ENCODE measurements at regions not wholly inside any gene's neighbourhood (a gene's known extent, or its start where the extent isn't known, plus 50 kb on each side); places are given as distances from the start of the nearest gene placed in this dataset.

GRCh38 chr21:24658026-24658425 lies 949.3 kb downstream of the MRPL39 start:
- TF ChIP-seq, protein P1, sequence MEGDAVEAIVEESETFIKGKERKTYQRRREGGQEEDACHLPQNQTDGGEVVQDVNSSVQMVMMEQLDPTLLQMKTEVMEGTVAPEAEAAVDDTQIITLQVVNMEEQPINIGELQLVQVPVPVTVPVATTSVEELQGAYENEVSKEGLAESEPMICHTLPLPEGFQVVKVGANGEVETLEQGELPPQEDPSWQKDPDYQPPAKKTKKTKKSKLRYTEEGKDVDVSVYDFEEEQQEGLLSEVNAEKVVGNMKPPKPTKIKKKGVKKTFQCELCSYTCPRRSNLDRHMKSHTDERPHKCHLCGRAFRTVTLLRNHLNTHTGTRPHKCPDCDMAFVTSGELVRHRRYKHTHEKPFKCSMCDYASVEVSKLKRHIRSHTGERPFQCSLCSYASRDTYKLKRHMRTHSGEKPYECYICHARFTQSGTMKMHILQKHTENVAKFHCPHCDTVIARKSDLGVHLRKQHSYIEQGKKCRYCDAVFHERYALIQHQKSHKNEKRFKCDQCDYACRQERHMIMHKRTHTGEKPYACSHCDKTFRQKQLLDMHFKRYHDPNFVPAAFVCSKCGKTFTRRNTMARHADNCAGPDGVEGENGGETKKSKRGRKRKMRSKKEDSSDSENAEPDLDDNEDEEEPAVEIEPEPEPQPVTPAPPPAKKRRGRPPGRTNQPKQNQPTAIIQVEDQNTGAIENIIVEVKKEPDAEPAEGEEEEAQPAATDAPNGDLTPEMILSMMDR (optimal IDR thresholded peaks at IDR 0.05 in 1 of 3, IDR thresholded peaks at IDR 0.05 in 1 of 3, conservative IDR thresholded peaks at IDR 0.05 in 1 of 3; ENCODE audit: extremely low read depth in 1 of 3, insufficient read depth in 2 of 3, low read length in 3 of 3), result no peak
- no peak for TF ChIP-seq EZH2 (IDR thresholded peaks at IDR 0.05; ENCODE audit: low read length)

Measured in keratinocyte (primary cell).